GM20000 (cell line): ENCODE measurements at regions not wholly inside any gene's neighbourhood (a gene's known extent, or its start where the extent isn't known, plus 50 kb on each side); places are given as distances from the start of the nearest gene placed in this dataset.

Source experiments
- DNase-seq: peaks from one replicate; pipeline ENCODE4 v3.0.0; 2012; ENCODE audit warnings: low spot score
- TF ChIP-seq, protein P1 (sequence below): IDR thresholded peaks from 2 replicates; pipeline ENCODE4 v1.5.1; 2012; ENCODE audit warnings: mild to moderate bottlenecking, control low read depth; ENCODE audit errors: extremely low read depth, missing control alignments

DNA sequence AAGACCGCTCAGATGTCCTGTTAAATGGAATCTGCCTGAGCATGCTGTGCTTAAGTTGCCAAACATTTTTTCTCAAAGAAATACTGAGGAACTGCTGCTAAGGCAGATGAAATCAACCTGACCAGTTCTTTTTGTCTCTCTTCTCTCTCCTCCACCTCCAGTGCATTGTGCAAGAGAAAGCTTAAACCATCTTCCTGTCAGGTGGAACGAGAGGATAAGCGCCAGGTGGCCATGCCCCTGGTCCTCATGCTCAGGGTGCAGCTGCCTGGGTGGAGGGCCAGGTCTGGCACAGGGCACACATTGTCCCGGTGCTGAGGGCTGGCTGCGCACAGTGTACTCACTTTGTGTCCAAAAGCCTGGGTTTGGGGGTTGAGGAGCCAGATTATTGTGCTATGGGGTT, 176.2 kb upstream of the TP63 start:
- no peak for DNase-seq
- TF ChIP-seq, protein P1, sequence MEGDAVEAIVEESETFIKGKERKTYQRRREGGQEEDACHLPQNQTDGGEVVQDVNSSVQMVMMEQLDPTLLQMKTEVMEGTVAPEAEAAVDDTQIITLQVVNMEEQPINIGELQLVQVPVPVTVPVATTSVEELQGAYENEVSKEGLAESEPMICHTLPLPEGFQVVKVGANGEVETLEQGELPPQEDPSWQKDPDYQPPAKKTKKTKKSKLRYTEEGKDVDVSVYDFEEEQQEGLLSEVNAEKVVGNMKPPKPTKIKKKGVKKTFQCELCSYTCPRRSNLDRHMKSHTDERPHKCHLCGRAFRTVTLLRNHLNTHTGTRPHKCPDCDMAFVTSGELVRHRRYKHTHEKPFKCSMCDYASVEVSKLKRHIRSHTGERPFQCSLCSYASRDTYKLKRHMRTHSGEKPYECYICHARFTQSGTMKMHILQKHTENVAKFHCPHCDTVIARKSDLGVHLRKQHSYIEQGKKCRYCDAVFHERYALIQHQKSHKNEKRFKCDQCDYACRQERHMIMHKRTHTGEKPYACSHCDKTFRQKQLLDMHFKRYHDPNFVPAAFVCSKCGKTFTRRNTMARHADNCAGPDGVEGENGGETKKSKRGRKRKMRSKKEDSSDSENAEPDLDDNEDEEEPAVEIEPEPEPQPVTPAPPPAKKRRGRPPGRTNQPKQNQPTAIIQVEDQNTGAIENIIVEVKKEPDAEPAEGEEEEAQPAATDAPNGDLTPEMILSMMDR, result no peak

GRCh38 chr3:189455641-189456417, 175.4 kb upstream of the TP63 start:
- TF ChIP-seq, protein P1, result no peak
- no peak for DNase-seq

DNA sequence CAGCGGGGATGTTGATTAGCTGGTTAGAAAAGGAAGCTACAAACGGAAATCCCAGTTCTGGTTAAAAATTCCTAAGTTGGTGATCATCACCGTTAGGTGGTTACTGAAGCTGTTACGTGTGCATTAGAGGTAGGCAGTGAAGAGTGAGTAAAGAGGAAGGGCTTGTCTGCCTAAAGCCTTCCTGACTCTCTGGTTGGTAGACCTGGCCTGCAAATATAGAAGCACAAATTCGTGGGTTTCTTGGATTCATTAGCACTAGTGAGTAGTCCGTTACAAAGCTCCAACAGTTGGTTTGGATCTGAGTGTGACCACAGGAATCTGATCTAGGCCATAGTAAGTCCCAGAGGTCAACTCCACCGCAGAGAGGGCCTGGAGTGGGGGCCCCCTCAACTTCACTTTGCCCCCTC, 174.0 kb upstream of the TP63 start:
- TF ChIP-seq, protein P1, result no peak
- DNase-seq, result no peak

- no peak for DNase-seq
- TF ChIP-seq, protein P1, result no peak
These were observed 173.4 kb upstream of the TP63 start for GRCh38 chr3:189457631-189458412.

DNA sequence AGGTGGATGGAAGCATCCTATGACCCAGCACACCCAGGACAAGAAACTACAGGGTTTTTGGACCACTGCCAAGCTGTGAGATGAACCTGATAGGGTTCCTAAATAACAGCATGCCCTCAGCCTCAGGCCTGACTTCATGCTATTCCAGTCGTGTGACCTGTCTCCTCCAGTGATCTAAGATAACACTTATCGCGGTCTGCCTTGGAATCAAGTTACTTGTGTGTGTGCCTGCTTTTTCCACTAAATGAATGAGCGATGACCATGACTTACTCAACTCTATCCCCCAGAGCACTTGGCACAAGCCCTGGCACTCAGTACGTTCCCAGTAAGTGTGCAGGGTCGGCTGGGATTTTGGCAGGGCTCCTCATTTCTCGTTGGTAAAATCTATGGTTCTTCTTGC, 172.7 kb upstream of the TP63 start:
- no peak for DNase-seq
- TF ChIP-seq, protein P1, result no peak

- no peak for DNase-seq
- TF ChIP-seq, protein P1, result no peak
These were observed 172.0 kb upstream of the TP63 start for GRCh38 chr3:189459231-189459630.

- TF ChIP-seq, protein P1, result no peak
- no peak for DNase-seq
These were observed 170.7 kb upstream of the TP63 start for GRCh38 chr3:189460511-189460910.
